DND-41 (cell line): ENCODE measurements at regions not wholly inside any gene's neighbourhood (a gene's known extent, or its start where the extent isn't known, plus 50 kb on each side); places are given as distances from the start of the nearest gene placed in this dataset.

Experiments used
- ATAC-seq: fragments of 200-7000 bp; cut with Tn5 transposase; 3 replicates; pipeline ENCODE4 v1.9.1; 2021; ENCODE audit warnings: low read depth; ENCODE audit not compliant: insufficient read depth
- DNase-seq: peaks from one replicate; pipeline ENCODE4 v3.0.0-alpha.2; 2020
- H2AFZ ChIP-seq: 2 replicates; pipeline ENCODE4 v1.6.0; 2012; ENCODE audit warnings: low read depth, low read length
- H3K27ac ChIP-seq: 2 replicates; pipeline ENCODE4 v1.5.1; 2012; ENCODE audit warnings: low read length, inconsistent platforms
- H3K27me3 ChIP-seq: fragments of 200-600 bp; sonication (generic); 2 replicates; pipeline ENCODE4 v1.6.0; 2012; ENCODE audit warnings: low read length, mild to moderate bottlenecking, inconsistent platforms; ENCODE audit not compliant: insufficient read depth, poor library complexity
- H3K36me3 ChIP-seq: 2 replicates; pipeline ENCODE4 v1.5.1; 2012; ENCODE audit warnings: low read length, inconsistent platforms; ENCODE audit not compliant: insufficient read depth
- H3K4me1 ChIP-seq: 2 replicates; pipeline ENCODE4 v1.5.1; 2012; ENCODE audit warnings: mild to moderate bottlenecking, low read length; ENCODE audit not compliant: insufficient read depth
- H3K4me2 ChIP-seq: 2 replicates; pipeline ENCODE4 v1.6.0; 2012; ENCODE audit warnings: mild to moderate bottlenecking, moderate library complexity, low read length, inconsistent platforms; ENCODE audit not compliant: insufficient read depth
- H3K4me3 ChIP-seq, 2 experiments: fragments of 200-600 bp in 1 of 2; shearing (Covaris generic) in 1 of 2; 2 replicates each; pipeline ENCODE4 v1.5.1; 2012 to 2016; ENCODE audit warnings: inconsistent platforms in 2 of 2, low read length in 2 of 2, mild to moderate bottlenecking in 2 of 2, low read depth in 1 of 2, moderate library complexity in 1 of 2
- H3K79me2 ChIP-seq: 2 replicates; pipeline ENCODE4 v1.6.0; 2012; ENCODE audit warnings: low read length, inconsistent platforms; ENCODE audit not compliant: insufficient read depth
- H3K9ac ChIP-seq: 2 replicates; pipeline ENCODE4 v1.6.0; 2012; ENCODE audit warnings: low read depth, mild to moderate bottlenecking, inconsistent platforms, low read length, moderate library complexity
- H3K9me3 ChIP-seq: 2 replicates; pipeline ENCODE4 v1.5.1; 2012; ENCODE audit warnings: low read length, moderate library complexity, mild to moderate bottlenecking, inconsistent platforms; ENCODE audit not compliant: insufficient read depth, severe bottlenecking
- H4K20me1 ChIP-seq: 2 replicates; pipeline ENCODE4 v1.6.0; 2012; ENCODE audit warnings: low read length; ENCODE audit not compliant: insufficient read depth
- EZH2 ChIP-seq: IDR thresholded peaks from 3 replicates; pipeline ENCODE4 v1.6.1; 2012; ENCODE audit warnings: borderline replicate concordance, low read depth, mild to moderate bottlenecking, moderate library complexity, low read length, inconsistent platforms; ENCODE audit not compliant: severe bottlenecking
- TF ChIP-seq, protein P1 (sequence below): IDR thresholded peaks from 2 replicates; pipeline ENCODE4 v1.5.1; 2012; ENCODE audit warnings: borderline replicate concordance, low read length, moderate library complexity, mild to moderate bottlenecking; ENCODE audit not compliant: poor library complexity, severe bottlenecking; ENCODE audit errors: extremely low read depth

DNA sequence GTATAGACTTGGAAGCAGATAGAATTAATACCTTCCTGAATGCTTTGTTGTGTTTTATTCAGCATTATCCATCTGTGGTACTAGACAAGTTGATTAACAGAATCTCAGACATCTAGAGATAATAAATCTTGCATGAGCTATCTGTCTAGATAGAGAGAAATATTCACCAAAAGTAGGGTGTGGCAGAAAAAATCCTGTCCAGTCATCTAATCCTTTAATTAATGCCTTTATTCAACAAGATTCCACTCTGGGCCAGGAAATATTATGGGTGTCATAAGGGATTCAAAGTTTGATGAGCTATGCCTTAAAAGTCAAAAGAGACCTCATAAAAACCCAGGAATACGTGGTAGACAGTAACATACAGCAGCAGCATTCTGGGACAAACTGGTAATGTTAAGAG is 601.2 kb downstream of the LMO4 start:
- ATAC-seq: no peak
- Histone ChIP-seq H3K9ac (no peak overlapping the region), H3K9me3 (peaks cover 4% of the 10 kb centered on the region), H3K79me2 (no peaks in the 10 kb centered on the region), H4K20me1 (no peaks in the 10 kb centered on the region), H3K4me2 (no peak overlapping the region), H2AFZ (no peak overlapping the region), H3K27ac (no peak overlapping the region), H3K4me3 (no peak overlapping the region), H3K27me3 (no peaks in the 10 kb centered on the region), H3K36me3 (no peaks in the 10 kb centered on the region), H3K4me1 (no peaks in the 10 kb centered on the region)
- DNase-seq: no peak
- TF ChIP-seq, protein P1, sequence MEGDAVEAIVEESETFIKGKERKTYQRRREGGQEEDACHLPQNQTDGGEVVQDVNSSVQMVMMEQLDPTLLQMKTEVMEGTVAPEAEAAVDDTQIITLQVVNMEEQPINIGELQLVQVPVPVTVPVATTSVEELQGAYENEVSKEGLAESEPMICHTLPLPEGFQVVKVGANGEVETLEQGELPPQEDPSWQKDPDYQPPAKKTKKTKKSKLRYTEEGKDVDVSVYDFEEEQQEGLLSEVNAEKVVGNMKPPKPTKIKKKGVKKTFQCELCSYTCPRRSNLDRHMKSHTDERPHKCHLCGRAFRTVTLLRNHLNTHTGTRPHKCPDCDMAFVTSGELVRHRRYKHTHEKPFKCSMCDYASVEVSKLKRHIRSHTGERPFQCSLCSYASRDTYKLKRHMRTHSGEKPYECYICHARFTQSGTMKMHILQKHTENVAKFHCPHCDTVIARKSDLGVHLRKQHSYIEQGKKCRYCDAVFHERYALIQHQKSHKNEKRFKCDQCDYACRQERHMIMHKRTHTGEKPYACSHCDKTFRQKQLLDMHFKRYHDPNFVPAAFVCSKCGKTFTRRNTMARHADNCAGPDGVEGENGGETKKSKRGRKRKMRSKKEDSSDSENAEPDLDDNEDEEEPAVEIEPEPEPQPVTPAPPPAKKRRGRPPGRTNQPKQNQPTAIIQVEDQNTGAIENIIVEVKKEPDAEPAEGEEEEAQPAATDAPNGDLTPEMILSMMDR: no peak
- TF ChIP-seq EZH2: no peak

DNA sequence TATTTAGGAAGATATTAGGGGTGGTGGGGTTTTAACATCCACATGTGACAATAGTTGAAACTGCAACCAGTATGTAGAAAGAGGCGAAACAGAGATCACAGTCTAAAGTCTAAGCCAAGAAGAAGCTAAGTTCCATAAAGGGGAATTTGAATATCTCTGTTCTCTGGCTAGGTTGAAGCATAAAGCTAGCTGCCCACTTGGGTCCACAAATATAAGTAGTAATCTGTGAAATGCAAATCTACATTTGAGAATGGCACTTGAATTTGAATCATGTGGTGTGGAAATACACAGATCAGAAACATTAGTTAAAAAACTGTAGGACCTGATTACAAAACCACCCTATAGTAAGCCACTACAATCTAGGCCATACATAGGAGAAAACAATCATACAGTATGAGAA is 602.1 kb downstream of the LMO4 start:
- H2AFZ ChIP-seq: no peak overlapping the region
- DNase-seq: no peak
- ATAC-seq: no peak
- no peak overlapping the region for H3K27ac ChIP-seq
- peaks cover 4% of the 10 kb centered on the region for H3K9me3 ChIP-seq
- no peaks in the 10 kb centered on the region for H3K79me2 ChIP-seq
- H3K4me3 ChIP-seq: no peak overlapping the region
- H3K4me1 ChIP-seq: no peaks in the 10 kb centered on the region
- no peak overlapping the region for H3K9ac ChIP-seq
- H3K36me3 ChIP-seq: no peaks in the 10 kb centered on the region
- H4K20me1 ChIP-seq: no peaks in the 10 kb centered on the region
- H3K4me2 ChIP-seq: no peak overlapping the region
- no peaks in the 10 kb centered on the region for H3K27me3 ChIP-seq
- no peak for TF ChIP-seq EZH2
- TF ChIP-seq, protein P1: no peak

DNA sequence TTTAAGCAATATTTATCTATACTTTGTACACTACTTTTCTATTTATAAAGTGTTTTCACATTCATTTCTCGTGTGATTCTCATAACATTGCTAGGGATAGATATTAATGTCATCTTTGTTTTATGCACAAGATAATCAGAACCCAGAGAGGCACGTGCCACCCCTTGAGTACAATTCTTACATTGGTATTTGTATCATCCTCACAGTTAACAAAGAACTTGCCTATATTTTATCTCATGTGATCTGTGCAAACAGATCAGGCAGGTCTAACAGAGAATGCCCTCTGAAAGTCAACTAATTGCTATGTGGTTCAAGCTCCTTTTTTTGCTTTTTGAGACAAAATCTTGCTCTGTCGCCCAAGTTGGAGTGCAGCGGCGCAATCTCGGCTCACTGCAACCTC is 604.5 kb downstream of the LMO4 start:
- no peaks in the 10 kb centered on the region for H3K36me3 ChIP-seq
- H3K9me3 ChIP-seq: peaks cover 4% of the 10 kb centered on the region
- H3K4me3 ChIP-seq: no peak overlapping the region
- no peak overlapping the region for H3K9ac ChIP-seq
- no peaks in the 10 kb centered on the region for H3K27me3 ChIP-seq
- no peaks in the 10 kb centered on the region for H4K20me1 ChIP-seq
- no peak overlapping the region for H2AFZ ChIP-seq
- no peak overlapping the region for H3K27ac ChIP-seq
- no peaks in the 10 kb centered on the region for H3K79me2 ChIP-seq
- DNase-seq: no peak
- TF ChIP-seq EZH2: no peak
- TF ChIP-seq, protein P1: no peak
- H3K4me1 ChIP-seq: no peaks in the 10 kb centered on the region
- no peak for ATAC-seq
- no peak overlapping the region for H3K4me2 ChIP-seq

DNA sequence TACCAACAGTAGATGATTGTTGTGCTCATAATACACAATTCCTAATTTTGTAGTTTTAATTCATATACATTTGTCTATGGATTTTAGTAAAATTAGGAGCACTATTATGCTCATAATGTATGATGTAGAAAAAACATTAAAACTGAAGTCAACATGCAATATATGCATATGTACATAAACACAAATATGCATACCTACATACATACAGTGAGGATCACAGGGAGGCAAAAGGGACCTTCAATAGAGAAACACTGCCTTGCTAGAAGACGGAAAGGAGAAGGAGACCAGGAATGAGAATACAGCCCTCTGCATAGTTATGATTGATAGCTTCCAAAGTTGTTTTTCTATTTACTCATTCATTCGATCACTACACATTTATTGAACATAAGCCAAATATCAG is 606.5 kb downstream of the LMO4 start:
- TF ChIP-seq, protein P1: no peak
- no peak for TF ChIP-seq EZH2
- Histone ChIP-seq H3K9me3 (peaks cover 4% of the 10 kb centered on the region), H3K36me3 (no peaks in the 10 kb centered on the region), H3K9ac (no peak overlapping the region), H3K79me2 (no peaks in the 10 kb centered on the region), H4K20me1 (no peaks in the 10 kb centered on the region), H2AFZ (no peak overlapping the region), H3K4me2 (no peak overlapping the region), H3K27ac (no peak overlapping the region), H3K27me3 (no peaks in the 10 kb centered on the region), H3K4me1 (no peaks in the 10 kb centered on the region), H3K4me3 (no peak overlapping the region)
- ATAC-seq (no peak), DNase-seq (no peak)
